GM12875 (cell line): ENCODE measurements at regions not wholly inside any gene's neighbourhood (a gene's known extent, or its start where the extent isn't known, plus 50 kb on each side); places are given as distances from the start of the nearest gene placed in this dataset.

Experiments
- H3K4me3 ChIP-seq: one replicate; pipeline ENCODE4 v1.5.1; 2011; ENCODE audit warnings: low read depth, low read length, control low read depth
- CTCF ChIP-seq: IDR thresholded peaks from 2 replicates; pipeline ENCODE4 v1.5.1; 2011; ENCODE audit warnings: low read depth, mild to moderate bottlenecking, control low read depth, inconsistent platforms, low read length, moderate library complexity, borderline replicate concordance; ENCODE audit not compliant: insufficient read depth

- no peak for TF ChIP-seq CTCF
- no peak overlapping the region for H3K4me3 ChIP-seq
These were observed 600.5 kb downstream of the TYW1 start for GRCh38 chr7:67597161-67597560.

- H3K4me3 ChIP-seq, result no peak overlapping the region
- no peak for TF ChIP-seq CTCF
These were observed 601.8 kb downstream of the TYW1 start for GRCh38 chr7:67598469-67598868.

GRCh38 chr7:67599331-67600062, 602.9 kb downstream of the TYW1 start:
- TF ChIP-seq CTCF, result no peak

GRCh38 chr7:67602246-67602887, 605.7 kb downstream of the TYW1 start:
- no peak for TF ChIP-seq CTCF
- no peak overlapping the region for H3K4me3 ChIP-seq

More at GRCh38 chr7:67599331-67600062, 602.9 kb downstream of the TYW1 start:
- no peak overlapping the region for H3K4me3 ChIP-seq

GRCh38 chr7:67604461-67605386, 608.1 kb downstream of the TYW1 start:
- TF ChIP-seq CTCF, result no peak

GRCh38 chr7:67608806-67609205, 612.2 kb downstream of the TYW1 start:
- H3K4me3 ChIP-seq, result no peak overlapping the region
- no peak for TF ChIP-seq CTCF

More at GRCh38 chr7:67604461-67605386, 608.1 kb downstream of the TYW1 start:
- H3K4me3 ChIP-seq, result no peak overlapping the region
